Neural cell (in vitro differentiated cells): ENCODE measurements at regions not wholly inside any gene's neighbourhood (a gene's known extent, or its start where the extent isn't known, plus 50 kb on each side); places are given as distances from the start of the nearest gene placed in this dataset.

Experiments used
- H2AFZ ChIP-seq: fragments of 200-600, 300-800 bp; sonication (generic), shearing (Covaris generic); 2 replicates; pipeline ENCODE4 v1.6.0; 2014; ENCODE audit warnings: low read depth, mild to moderate bottlenecking, antibody characterized with exemption, low read length, moderate library complexity
- H3F3A ChIP-seq: fragments of 200-600 bp; shearing (Covaris generic); 2 replicates; pipeline ENCODE4 v1.6.1; 2016; ENCODE audit warnings: mild to moderate bottlenecking, moderate library complexity, mixed read lengths, antibody characterized with exemption, low read length; ENCODE audit not compliant: insufficient read depth, poor library complexity, severe bottlenecking
- H3K27ac ChIP-seq: fragments of 200-600, 300-800 bp; sonication (generic), shearing (Covaris generic); 2 replicates; pipeline ENCODE4 v1.5.1; 2014; ENCODE audit warnings: mild to moderate bottlenecking, low read length, moderate library complexity
- H3K27me3 ChIP-seq: fragments of 300-800, 200-600 bp; sonication (generic), shearing (Covaris generic); 2 replicates; pipeline ENCODE4 v1.6.0; 2014; ENCODE audit warnings: mild to moderate bottlenecking, low read depth, low read length, moderate library complexity; ENCODE audit not compliant: insufficient read depth
- H3K36me3 ChIP-seq: fragments of 300-800, 200-600 bp; sonication (generic), shearing (Covaris generic); 2 replicates; pipeline ENCODE4 v1.5.1; 2014; ENCODE audit warnings: mild to moderate bottlenecking, antibody characterized with exemption, low read length, moderate library complexity; ENCODE audit not compliant: insufficient read depth
- H3K4me2 ChIP-seq: fragments of 300-800, 200-600 bp; sonication (generic), shearing (Covaris generic); 2 replicates; pipeline ENCODE4 v1.6.0; 2014; ENCODE audit warnings: mild to moderate bottlenecking, low read length
- H3K4me3 ChIP-seq: fragments of 300-800, 200-600 bp; sonication (generic), shearing (Covaris generic); 2 replicates; pipeline ENCODE4 v1.5.1; 2014; ENCODE audit warnings: mild to moderate bottlenecking, low read length, moderate library complexity
- H3K79me2 ChIP-seq: fragments of 200-600 bp; shearing (Covaris generic); replicated peaks from 2 replicates; pipeline ENCODE4 v1.6.0; 2014; ENCODE audit warnings: mild to moderate bottlenecking, low read length, moderate library complexity; ENCODE audit not compliant: insufficient read depth
- H3K9ac ChIP-seq: fragments of 300-800, 200-600 bp; sonication (generic), shearing (Covaris generic); 2 replicates; pipeline ENCODE4 v1.6.1; 2016; ENCODE audit warnings: mild to moderate bottlenecking, low read length, mixed read lengths
- H3K9me2 ChIP-seq: fragments of 200-600 bp; shearing (Covaris generic); 2 replicates; pipeline ENCODE4 v1.6.1; 2016; ENCODE audit warnings: mild to moderate bottlenecking, low read length, mixed read lengths; ENCODE audit not compliant: insufficient read depth
- H3K9me3 ChIP-seq: fragments of 200-600, 300-800 bp; sonication (generic), shearing (Covaris generic); 2 replicates; pipeline ENCODE4 v1.6.1; 2016; ENCODE audit warnings: mild to moderate bottlenecking, mixed run types, low read length, moderate library complexity, mixed read lengths
- H4K20me1 ChIP-seq: fragments of 200-600 bp; shearing (Covaris generic); 2 replicates; pipeline ENCODE4 v1.6.1; 2016; ENCODE audit warnings: mild to moderate bottlenecking, mixed run types; ENCODE audit not compliant: insufficient read depth
- CTCF ChIP-seq: fragments of 450-650 bp; IDR thresholded peaks from 2 replicates; pipeline ENCODE4 v1.5.1; 2014; ENCODE audit warnings: antibody characterized with exemption, mild to moderate bottlenecking, moderate library complexity; ENCODE audit not compliant: poor library complexity, severe bottlenecking
- EP300 ChIP-seq: fragments of 450-650 bp; conservative IDR thresholded peaks from 2 replicates; pipeline ENCODE4 v1.6.1; 2014; ENCODE audit warnings: antibody characterized with exemption, mild to moderate bottlenecking, moderate library complexity; ENCODE audit not compliant: poor library complexity, severe bottlenecking
- EZH2 ChIP-seq: fragments of 200-600, 300-800 bp; shearing (Covaris generic), sonication (generic); IDR thresholded peaks from 2 replicates; pipeline ENCODE4 v1.6.1; 2014; ENCODE audit warnings: antibody characterized with exemption, low read length, borderline replicate concordance, mild to moderate bottlenecking; ENCODE audit not compliant: insufficient read depth, poor library complexity, severe bottlenecking
- MXI1 ChIP-seq: fragments of 450-650 bp; conservative IDR thresholded peaks from 2 replicates; pipeline ENCODE4 v1.6.1; 2014; ENCODE audit warnings: antibody characterized with exemption, mild to moderate bottlenecking; ENCODE audit not compliant: poor library complexity, severe bottlenecking
- POLR2AphosphoS5 ChIP-seq: IDR thresholded peaks from 2 replicates; pipeline ENCODE4 v1.6.1; 2012
- RAD21 ChIP-seq: fragments of 450-650 bp; conservative IDR thresholded peaks from 2 replicates; pipeline ENCODE4 v1.6.1; 2014; ENCODE audit warnings: antibody characterized with exemption, mild to moderate bottlenecking, moderate library complexity
- REST ChIP-seq: IDR thresholded peaks from 2 replicates; pipeline ENCODE4 v1.6.1; 2012; ENCODE audit warnings: borderline replicate concordance
- SMC3 ChIP-seq: fragments of 450-650 bp; conservative IDR thresholded peaks from 2 replicates; pipeline ENCODE4 v1.6.1; 2014; ENCODE audit warnings: antibody characterized with exemption, mild to moderate bottlenecking, moderate library complexity; ENCODE audit not compliant: poor library complexity
- TAF1 ChIP-seq: IDR thresholded peaks from 2 replicates; pipeline ENCODE4 v1.6.1; 2012; ENCODE audit warnings: low read depth

GRCh38 chr22:48889209-48889830 lies 938.4 kb downstream of the BRD1 start:
- no peak overlapping the region for H3K27ac ChIP-seq
- H3K27me3 ChIP-seq, result no peaks in the 10 kb centered on the region
- no peak overlapping the region for H3K9ac ChIP-seq
- H2AFZ ChIP-seq, result no peak overlapping the region
- H3K4me2 ChIP-seq, result no peak overlapping the region
- H3K36me3 ChIP-seq, result no peaks in the 10 kb centered on the region
- H3K9me3 ChIP-seq, result no peaks in the 10 kb centered on the region
- H3K4me3 ChIP-seq, result no peak overlapping the region
- no peaks in the 10 kb centered on the region for H3F3A ChIP-seq
- no peaks in the 10 kb centered on the region for H3K79me2 ChIP-seq
- no peaks in the 10 kb centered on the region for H3K9me2 ChIP-seq
- no peaks in the 10 kb centered on the region for H4K20me1 ChIP-seq
- TF ChIP-seq REST (no peak), POLR2AphosphoS5 (no peak), CTCF (no peak), EZH2 (no peak), EP300 (no peak)

GRCh38 chr22:48888466-48889208 lies 939.0 kb downstream of the BRD1 start:
- H3K9ac ChIP-seq, result no peak overlapping the region
- H3K4me3 ChIP-seq, result no peak overlapping the region
- H3K9me3 ChIP-seq, result no peaks in the 10 kb centered on the region
- no peaks in the 10 kb centered on the region for H3K79me2 ChIP-seq
- no peaks in the 10 kb centered on the region for H3K36me3 ChIP-seq
- H3K9me2 ChIP-seq, result no peaks in the 10 kb centered on the region
- H4K20me1 ChIP-seq, result no peaks in the 10 kb centered on the region
- H3K27me3 ChIP-seq, result no peaks in the 10 kb centered on the region
- H2AFZ ChIP-seq, result no peak overlapping the region
- no peak for TF ChIP-seq POLR2AphosphoS5
- TF ChIP-seq RAD21, result no peak
- no peak for TF ChIP-seq EZH2
- no peak for TF ChIP-seq CTCF
- TF ChIP-seq MXI1, result no peak
- TF ChIP-seq TAF1, result no peak
- TF ChIP-seq REST, result no peak
- no peak for TF ChIP-seq EP300
- TF ChIP-seq SMC3, result no peak
- H3K4me2 ChIP-seq, result no peak overlapping the region
- no peaks in the 10 kb centered on the region for H3F3A ChIP-seq
- no peak overlapping the region for H3K27ac ChIP-seq
